GM12872 (cell line): ENCODE measurements at regions not wholly inside any gene's neighbourhood (a gene's known extent, or its start where the extent isn't known, plus 50 kb on each side); places are given as distances from the start of the nearest gene placed in this dataset.

ENCODE experiments used
- TF ChIP-seq, protein P1 (sequence below): IDR thresholded peaks from 3 replicates; pipeline ENCODE4 v1.5.1; 2011; ENCODE audit warnings: low read depth, mild to moderate bottlenecking, low read length, moderate library complexity; ENCODE audit not compliant: insufficient read depth

DNA sequence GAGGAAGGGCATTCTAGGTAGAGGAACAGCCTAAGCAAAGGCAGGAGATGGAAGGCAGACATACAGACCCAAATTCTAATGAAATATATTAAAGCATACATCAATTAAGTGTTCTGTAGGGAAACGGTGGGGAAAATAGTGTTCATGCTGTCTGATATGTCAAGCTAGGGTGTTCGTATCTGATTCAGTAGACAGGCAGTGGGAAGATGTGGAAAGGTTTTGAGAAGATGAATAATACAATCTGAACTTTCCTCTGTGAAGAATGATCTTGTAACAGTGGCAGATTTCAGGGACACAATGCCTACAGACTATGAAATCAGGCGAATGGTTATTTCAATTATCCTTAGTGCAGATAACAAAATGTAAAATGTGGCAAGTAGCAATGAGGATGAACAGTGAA, 594.2 kb downstream of the KCTD12 start:
- TF ChIP-seq, protein P1, sequence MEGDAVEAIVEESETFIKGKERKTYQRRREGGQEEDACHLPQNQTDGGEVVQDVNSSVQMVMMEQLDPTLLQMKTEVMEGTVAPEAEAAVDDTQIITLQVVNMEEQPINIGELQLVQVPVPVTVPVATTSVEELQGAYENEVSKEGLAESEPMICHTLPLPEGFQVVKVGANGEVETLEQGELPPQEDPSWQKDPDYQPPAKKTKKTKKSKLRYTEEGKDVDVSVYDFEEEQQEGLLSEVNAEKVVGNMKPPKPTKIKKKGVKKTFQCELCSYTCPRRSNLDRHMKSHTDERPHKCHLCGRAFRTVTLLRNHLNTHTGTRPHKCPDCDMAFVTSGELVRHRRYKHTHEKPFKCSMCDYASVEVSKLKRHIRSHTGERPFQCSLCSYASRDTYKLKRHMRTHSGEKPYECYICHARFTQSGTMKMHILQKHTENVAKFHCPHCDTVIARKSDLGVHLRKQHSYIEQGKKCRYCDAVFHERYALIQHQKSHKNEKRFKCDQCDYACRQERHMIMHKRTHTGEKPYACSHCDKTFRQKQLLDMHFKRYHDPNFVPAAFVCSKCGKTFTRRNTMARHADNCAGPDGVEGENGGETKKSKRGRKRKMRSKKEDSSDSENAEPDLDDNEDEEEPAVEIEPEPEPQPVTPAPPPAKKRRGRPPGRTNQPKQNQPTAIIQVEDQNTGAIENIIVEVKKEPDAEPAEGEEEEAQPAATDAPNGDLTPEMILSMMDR = no peak

DNA sequence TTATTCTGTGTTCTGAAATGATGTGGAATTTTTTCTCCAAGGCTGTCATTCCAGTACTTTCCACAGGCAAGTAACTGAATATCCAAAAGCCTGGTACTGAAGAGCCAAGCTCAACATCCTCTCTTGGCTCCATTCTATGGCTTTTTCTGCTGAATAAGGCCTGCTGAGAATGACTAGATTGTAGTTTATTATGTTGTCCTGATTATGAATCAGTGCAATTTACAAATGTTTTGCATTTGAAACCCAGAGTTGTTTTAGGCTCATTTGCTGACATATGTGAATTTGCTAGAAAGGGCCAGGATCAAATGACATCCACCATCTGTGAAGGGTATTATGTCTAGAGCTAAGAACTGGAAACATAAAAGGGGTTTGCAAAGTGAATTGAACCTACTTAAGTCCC, 596.6 kb downstream of the KCTD12 start:
- TF ChIP-seq, protein P1 = no peak

DNA sequence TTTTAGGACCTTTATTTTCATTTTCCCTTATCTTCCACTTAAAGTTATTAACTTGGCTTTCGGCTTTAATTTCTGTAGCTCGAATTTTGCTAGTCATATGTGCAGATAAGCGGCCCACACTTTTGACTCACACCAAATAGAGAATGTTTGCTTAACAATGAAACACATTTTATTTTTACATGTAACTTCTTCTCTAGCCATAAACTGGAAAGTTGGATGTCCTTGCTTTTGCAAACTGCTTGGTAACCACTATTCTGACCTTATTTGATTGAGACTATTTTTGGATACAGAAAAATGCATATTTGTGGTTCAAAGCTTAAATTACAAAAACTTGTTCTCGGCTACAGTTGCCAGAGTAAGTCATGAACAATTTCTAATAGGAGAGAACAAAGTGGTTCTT, 600.0 kb downstream of the KCTD12 start:
- TF ChIP-seq, protein P1 = no peak

DNA sequence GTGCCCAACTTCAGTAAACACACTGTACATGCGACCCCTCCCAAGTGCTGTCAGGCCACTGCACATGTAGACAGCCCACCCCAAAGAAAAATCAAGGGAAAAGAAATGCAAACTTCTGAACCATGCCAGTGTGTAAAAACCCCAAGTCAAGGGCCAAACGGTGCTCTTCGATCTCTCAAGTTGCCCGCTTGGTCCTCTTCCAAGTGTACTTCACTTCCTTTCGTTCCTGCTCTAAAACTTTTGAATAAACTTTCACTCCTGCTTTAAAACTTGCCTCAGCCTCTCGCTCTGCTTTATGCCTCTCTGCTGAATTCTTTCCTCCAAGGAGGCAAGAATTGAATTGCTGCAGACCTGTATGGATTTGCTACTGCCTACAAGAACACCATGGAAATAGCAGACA, 600.7 kb downstream of the KCTD12 start:
- TF ChIP-seq, protein P1 = no peak

DNA sequence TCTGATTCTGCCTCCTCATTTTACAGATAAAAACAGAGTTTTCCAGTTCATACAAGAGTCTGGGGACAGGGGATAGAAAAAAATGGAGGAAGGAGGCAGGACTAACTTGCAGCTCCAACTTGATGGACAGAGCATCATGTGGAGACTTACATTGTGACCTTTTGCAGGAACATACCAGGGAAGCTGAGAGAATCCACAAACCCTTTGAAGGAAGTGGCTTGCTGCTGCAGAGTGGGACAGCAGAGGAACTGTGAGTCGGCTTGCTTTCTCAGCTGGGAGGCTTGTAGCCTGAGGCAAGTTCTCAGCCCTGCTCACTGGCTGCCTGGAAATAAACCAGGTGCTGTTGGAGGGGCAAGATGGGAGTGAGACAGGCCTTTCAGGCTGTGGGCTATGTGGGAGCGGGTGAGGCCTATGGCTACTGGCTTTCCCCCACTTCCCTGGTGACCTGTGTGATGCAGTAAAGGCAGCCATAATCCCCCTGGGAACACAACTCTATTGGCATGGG, 614.4 kb downstream of the KCTD12 start:
- TF ChIP-seq, protein P1 = no peak

DNA sequence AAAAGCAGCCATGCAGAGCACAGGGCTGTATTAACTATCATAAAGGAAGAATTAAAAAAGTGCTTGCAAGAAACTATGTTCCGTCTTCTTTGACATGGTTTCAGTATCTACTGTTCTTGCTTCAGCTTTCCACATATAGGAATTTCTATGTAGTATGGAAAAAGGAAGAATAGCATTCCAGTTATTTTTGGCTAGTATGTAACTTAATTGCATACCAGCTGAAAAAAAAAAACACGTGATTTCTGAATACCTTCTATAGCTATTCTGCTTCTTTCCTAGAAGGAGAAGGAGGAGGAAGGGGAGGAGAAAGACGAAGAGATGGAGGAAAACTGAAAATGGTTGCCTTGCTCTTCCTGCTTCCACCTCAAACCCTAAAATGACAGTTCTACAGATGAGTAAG, 619.0 kb downstream of the KCTD12 start:
- TF ChIP-seq, protein P1 = no peak

DNA sequence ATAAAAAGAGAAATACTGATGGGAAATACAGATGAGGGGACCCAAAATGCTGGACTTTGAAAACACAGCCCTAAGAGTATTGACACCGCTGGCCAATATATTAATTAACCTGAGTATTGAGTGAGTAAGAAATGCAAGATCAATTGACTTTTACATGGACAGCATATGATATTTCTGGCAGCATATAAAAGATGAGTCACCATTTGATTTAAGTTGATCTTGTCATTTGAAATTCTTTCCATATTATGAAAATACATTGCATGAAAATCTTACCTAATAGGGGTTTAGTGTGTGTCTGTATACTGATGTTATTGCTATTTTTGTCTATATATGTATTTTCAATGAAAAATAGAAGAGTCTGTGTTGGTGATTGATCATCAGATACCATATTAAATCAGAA, 619.6 kb downstream of the KCTD12 start:
- TF ChIP-seq, protein P1 = no peak

DNA sequence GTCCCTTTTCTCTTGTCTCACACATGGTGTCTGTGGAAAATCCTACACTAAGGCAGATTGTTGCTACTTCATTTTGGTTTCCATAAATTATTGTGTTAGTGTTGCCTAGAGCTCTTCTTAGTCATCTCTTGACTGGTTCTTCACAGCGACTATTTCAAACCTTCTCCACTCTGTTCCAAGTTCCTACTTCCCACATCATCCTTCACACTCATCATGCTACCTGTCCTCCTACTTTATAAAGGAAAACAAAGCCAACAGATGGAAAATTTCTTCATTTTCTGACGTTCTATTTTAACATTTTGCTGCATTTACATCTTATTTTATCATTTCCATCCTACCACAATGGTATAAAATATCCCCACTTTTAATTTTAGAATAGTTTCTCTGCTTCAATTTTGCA, 614.1 kb downstream of the LMO7 start:
- TF ChIP-seq, protein P1 = no peak
